ENCODE measurements at regions not wholly inside any gene's neighbourhood (a gene's known extent, or its start where the extent isn't known, plus 50 kb on each side); places are given as distances from the start of the nearest gene placed in this dataset.

DNA sequence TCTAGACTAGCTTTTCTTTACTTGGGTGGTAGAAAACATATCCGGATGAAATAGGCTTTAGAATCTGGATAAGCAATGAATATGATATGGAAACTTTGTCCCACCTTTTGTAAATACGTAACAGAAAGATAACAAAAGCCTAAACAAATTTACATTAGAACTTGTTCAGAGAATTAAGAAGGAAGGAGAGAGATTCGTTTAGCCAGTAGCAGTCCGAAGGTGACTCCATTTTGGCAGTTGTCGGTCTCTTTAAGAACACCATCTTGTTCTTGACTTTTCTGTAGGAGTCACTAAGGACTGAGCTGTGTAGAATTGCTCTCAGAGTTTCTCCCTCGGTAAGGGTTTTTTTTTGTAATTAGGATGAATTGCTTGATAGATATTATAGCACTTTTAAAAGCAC is 475.1 kb downstream of the PCNX1 start:
- Histone ChIP-seq H3K9me3 (ENCODE audit: control insufficient read depth in 1 of 2, insufficient read depth in 1 of 2, low read length in 2 of 2) (peaks cover 0 to 6% of the 10 kb centered on the region in 2 experiments), H3K27ac (ENCODE audit: low read depth in 1 of 2, low read length in 2 of 2) (no peak overlapping the region), H3K4me1 (ENCODE audit: insufficient read depth, low read length) (peaks cover 2% of the 10 kb centered on the region), H3K4me3 (ENCODE audit: low read length) (no peak overlapping the region), H3K36me3 (ENCODE audit: insufficient read depth, low read length) (no peaks in the 10 kb centered on the region), H3K27me3 (ENCODE audit: control insufficient read depth in 1 of 2, insufficient read depth in 2 of 2, low read length in 2 of 2) (no peaks in the 10 kb centered on the region)
- H3K4me1 Mint-ChIP-seq (ENCODE audit: low read depth): peaks cover 43% of the 10 kb centered on the region
- DNase-seq (no peak), ATAC-seq (ENCODE audit: poor library complexity) (no peak)
- H3K4me3 Mint-ChIP-seq: no peak overlapping the region
- CTCF ChIA-PET: no interaction called here
- no peaks in the 10 kb centered on the region for H3K27me3 Mint-ChIP-seq
- TF ChIP-seq, protein P1, sequence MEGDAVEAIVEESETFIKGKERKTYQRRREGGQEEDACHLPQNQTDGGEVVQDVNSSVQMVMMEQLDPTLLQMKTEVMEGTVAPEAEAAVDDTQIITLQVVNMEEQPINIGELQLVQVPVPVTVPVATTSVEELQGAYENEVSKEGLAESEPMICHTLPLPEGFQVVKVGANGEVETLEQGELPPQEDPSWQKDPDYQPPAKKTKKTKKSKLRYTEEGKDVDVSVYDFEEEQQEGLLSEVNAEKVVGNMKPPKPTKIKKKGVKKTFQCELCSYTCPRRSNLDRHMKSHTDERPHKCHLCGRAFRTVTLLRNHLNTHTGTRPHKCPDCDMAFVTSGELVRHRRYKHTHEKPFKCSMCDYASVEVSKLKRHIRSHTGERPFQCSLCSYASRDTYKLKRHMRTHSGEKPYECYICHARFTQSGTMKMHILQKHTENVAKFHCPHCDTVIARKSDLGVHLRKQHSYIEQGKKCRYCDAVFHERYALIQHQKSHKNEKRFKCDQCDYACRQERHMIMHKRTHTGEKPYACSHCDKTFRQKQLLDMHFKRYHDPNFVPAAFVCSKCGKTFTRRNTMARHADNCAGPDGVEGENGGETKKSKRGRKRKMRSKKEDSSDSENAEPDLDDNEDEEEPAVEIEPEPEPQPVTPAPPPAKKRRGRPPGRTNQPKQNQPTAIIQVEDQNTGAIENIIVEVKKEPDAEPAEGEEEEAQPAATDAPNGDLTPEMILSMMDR (IDR thresholded peaks at IDR 0.05): no peak
- POLR2A ChIA-PET: no interaction called here
- H3K27ac Mint-ChIP-seq: no peak overlapping the region
- no peaks in the 10 kb centered on the region for H3K9me3 Mint-ChIP-seq
- H3K36me3 Mint-ChIP-seq (ENCODE audit: low read depth): peaks cover 22% of the 10 kb centered on the region
- intact Hi-C loops (cut with DNase I, micrococcal nuclease): no loop called here

DNA sequence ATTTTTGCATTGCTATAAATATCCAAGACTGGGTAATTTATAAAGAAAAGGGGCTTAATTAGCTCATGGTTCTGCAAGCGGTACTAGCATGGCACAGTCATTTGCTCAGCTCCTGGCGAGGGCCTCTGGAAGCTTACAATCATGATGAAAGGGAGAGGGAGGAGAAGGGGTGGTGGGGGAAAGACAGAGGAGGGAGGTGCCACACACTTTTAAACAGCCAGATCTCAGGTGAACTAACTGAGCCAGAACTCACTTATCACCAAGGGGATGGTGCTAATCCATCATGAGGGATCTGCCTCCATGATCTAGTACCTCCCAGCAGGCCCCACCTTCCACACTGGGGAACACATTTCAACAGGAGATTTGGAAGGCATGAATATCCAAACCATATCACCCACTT is 476.3 kb downstream of the PCNX1 start:
- no peaks in the 10 kb centered on the region for H3K9me3 Mint-ChIP-seq
- Histone ChIP-seq H3K9me3 (ENCODE audit: control insufficient read depth in 1 of 2, insufficient read depth in 1 of 2, low read length in 2 of 2) (no peaks in the 10 kb centered on the region), H3K4me3 (ENCODE audit: low read length) (no peak overlapping the region), H3K36me3 (ENCODE audit: insufficient read depth, low read length) (no peaks in the 10 kb centered on the region), H3K4me1 (ENCODE audit: insufficient read depth, low read length) (no peaks in the 10 kb centered on the region), H3K27ac (ENCODE audit: low read depth in 1 of 2, low read length in 2 of 2) (no peak overlapping the region), H3K27me3 (ENCODE audit: control insufficient read depth in 1 of 2, insufficient read depth in 2 of 2, low read length in 2 of 2) (no peaks in the 10 kb centered on the region)
- no peaks in the 10 kb centered on the region for H3K27me3 Mint-ChIP-seq
- DNase-seq (no peak), ATAC-seq (ENCODE audit: poor library complexity) (no peak)
- intact Hi-C loops (cut with DNase I, micrococcal nuclease): no loop called here
- ChIA-PET POLR2A (no interaction called here), CTCF (no interaction called here)
- H3K27ac Mint-ChIP-seq: no peak overlapping the region
- no peak overlapping the region for H3K4me3 Mint-ChIP-seq
- TF ChIP-seq, protein P1 (IDR thresholded peaks at IDR 0.05): no peak
- H3K36me3 Mint-ChIP-seq (ENCODE audit: low read depth): peaks cover 15% of the 10 kb centered on the region
- peaks cover 42% of the 10 kb centered on the region for H3K4me1 Mint-ChIP-seq (ENCODE audit: low read depth)

DNA sequence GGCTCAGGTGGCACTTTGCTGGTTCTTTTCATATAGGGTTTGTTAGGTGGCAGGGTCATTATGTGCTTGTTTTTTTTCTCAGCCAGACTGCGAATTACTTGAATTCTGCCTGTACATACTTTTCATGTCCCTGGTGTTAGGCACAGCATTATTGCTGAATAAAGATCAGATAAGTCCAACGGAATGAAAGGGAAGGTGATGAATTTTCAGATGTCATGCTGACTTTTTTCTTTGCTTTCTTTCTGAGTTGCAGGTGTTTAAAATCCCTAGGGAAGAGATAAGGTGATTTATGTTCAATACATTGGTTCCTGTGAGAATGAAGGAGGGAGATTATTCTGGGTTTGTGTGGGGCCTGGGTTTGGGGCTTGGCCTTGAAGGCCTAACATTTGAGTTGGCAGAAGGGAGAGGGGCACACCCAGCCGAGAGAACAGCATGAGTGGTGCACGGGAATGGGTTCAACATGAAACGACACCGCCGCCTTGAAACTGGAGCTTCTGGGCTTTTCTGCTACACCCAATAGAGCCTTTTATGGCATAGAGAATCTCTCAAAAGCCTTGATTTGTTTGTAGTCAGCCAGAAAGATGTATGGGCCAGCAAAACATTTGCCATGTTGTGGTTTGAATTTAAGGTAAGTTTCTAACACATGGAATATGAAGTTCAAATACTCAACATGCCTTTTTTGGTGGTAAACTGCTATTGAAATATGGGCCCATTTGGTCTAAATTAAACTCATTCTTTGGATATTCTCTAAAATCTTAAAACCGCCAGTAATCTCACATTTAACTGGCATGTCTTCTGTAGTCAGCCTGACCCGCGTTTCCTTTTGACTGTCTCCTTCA is 477.0 kb downstream of the PCNX1 start:
- no peaks in the 10 kb centered on the region for H3K27me3 Mint-ChIP-seq
- ChIA-PET CTCF (no interaction called here), POLR2A (no interaction called here)
- no peak overlapping the region for H3K27ac ChIP-seq (ENCODE audit: low read depth in 1 of 2, low read length in 2 of 2)
- H3K36me3 Mint-ChIP-seq (ENCODE audit: low read depth): peaks cover 15% of the 10 kb centered on the region
- no peak overlapping the region for H3K27ac Mint-ChIP-seq
- no peak for DNase-seq
- H3K36me3 ChIP-seq (ENCODE audit: insufficient read depth, low read length): no peaks in the 10 kb centered on the region
- peaks cover 37% of the 10 kb centered on the region for H3K4me1 Mint-ChIP-seq (ENCODE audit: low read depth)
- no peak overlapping the region for H3K4me3 Mint-ChIP-seq
- H3K4me3 ChIP-seq (ENCODE audit: low read length): no peak overlapping the region
- ATAC-seq (ENCODE audit: poor library complexity): no peak
- no peaks in the 10 kb centered on the region for H3K27me3 ChIP-seq (ENCODE audit: control insufficient read depth in 1 of 2, insufficient read depth in 2 of 2, low read length in 2 of 2)
- TF ChIP-seq, protein P1 (IDR thresholded peaks at IDR 0.05): no peak
- no peaks in the 10 kb centered on the region for H3K4me1 ChIP-seq (ENCODE audit: insufficient read depth, low read length)
- intact Hi-C loops (cut with DNase I, micrococcal nuclease): no loop called here
- no peaks in the 10 kb centered on the region for H3K9me3 ChIP-seq (ENCODE audit: control insufficient read depth in 1 of 2, insufficient read depth in 1 of 2, low read length in 2 of 2)
- H3K9me3 Mint-ChIP-seq: no peaks in the 10 kb centered on the region
